ENCODE measurements at regions not wholly inside any gene's neighbourhood (a gene's known extent, or its start where the extent isn't known, plus 50 kb on each side); places are given as distances from the start of the nearest gene placed in this dataset.
"Not testable (repeated sequence)": the region's sequence is repeated elsewhere in the genome, so short reads cannot be mapped to it uniquely, and the experiment has no call there.

DNA sequence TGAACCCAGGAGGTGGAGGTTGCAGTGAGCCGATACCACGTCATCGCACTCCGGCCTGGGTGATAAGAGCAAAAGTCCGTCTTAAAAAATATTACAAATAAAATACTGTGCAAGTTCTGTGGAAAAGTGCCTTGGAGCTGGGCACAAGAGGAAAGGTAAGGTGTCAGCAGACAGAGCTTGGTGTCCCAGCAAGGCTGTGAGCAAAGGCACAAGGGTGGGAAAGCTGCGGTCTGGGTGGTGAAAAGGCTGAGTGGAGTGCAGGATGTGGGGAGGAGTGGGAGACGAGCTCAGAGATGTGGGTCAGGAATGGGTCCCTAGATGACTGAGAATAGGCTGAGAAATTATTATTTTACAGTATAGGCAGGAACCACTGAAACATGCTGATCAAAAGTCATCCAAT lies 150.6 kb downstream of the RHOU start:
- ATAC-seq (no peak), DNase-seq (no peak)
- Histone ChIP-seq H3K27ac (no peak overlapping the region), H3K27me3 (no peaks in the 10 kb centered on the region), H3K4me3 (no peak overlapping the region), H3K4me1 (no peaks in the 10 kb centered on the region), H3K36me3 (no peaks in the 10 kb centered on the region), H3K9me3 (no peaks in the 10 kb centered on the region)
- intact Hi-C loops (cut with DNase I; ENCODE audit: low total_unique reads) (no loop called here), in situ Hi-C loops (cut with MboI; ENCODE audit: low sequenced_read_pairs in 4 of 4) (no loop called here)
- TF ChIP-seq, protein P1, sequence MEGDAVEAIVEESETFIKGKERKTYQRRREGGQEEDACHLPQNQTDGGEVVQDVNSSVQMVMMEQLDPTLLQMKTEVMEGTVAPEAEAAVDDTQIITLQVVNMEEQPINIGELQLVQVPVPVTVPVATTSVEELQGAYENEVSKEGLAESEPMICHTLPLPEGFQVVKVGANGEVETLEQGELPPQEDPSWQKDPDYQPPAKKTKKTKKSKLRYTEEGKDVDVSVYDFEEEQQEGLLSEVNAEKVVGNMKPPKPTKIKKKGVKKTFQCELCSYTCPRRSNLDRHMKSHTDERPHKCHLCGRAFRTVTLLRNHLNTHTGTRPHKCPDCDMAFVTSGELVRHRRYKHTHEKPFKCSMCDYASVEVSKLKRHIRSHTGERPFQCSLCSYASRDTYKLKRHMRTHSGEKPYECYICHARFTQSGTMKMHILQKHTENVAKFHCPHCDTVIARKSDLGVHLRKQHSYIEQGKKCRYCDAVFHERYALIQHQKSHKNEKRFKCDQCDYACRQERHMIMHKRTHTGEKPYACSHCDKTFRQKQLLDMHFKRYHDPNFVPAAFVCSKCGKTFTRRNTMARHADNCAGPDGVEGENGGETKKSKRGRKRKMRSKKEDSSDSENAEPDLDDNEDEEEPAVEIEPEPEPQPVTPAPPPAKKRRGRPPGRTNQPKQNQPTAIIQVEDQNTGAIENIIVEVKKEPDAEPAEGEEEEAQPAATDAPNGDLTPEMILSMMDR (IDR thresholded peaks at IDR 0.05 in 4 of 5, conservative IDR thresholded peaks at IDR 0.05 in 1 of 5) = no peak
- no peak for TF ChIP-seq POLR2A (IDR thresholded peaks at IDR 0.05)

DNA sequence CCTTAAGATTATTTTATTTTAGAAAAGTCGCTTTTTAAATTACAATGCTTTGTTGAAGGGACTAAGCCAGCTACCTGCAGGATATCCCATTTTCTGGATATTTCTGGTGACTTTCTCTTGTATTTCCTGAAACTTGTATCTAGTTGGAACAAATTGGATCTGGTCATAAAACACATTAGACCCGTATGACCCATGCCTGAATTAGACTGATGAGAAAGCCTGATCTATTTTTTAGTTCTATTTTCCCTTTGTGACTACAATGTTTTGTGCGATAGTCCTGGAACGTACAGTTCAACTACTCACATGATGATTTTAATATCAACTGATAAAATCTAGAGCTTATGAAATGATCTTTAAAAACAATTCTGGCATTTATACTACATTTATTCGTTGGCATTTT lies 151.8 kb downstream of the RHOU start:
- no peak for ATAC-seq
- Histone ChIP-seq H3K4me3 (no peak overlapping the region), H3K36me3 (no peaks in the 10 kb centered on the region), H3K4me1 (no peaks in the 10 kb centered on the region), H3K9me3 (no peaks in the 10 kb centered on the region), H3K27me3 (no peaks in the 10 kb centered on the region), H3K27ac (no peak overlapping the region)
- DNase-seq = no peak
- TF ChIP-seq, protein P1 (IDR thresholded peaks at IDR 0.05 in 4 of 5, conservative IDR thresholded peaks at IDR 0.05 in 1 of 5) = no peak
- TF ChIP-seq POLR2A (IDR thresholded peaks at IDR 0.05) = no peak
- in situ Hi-C loops (cut with MboI; ENCODE audit: low sequenced_read_pairs in 4 of 4) (no loop called here), intact Hi-C loops (cut with DNase I; ENCODE audit: low total_unique reads) (no loop called here)

DNA sequence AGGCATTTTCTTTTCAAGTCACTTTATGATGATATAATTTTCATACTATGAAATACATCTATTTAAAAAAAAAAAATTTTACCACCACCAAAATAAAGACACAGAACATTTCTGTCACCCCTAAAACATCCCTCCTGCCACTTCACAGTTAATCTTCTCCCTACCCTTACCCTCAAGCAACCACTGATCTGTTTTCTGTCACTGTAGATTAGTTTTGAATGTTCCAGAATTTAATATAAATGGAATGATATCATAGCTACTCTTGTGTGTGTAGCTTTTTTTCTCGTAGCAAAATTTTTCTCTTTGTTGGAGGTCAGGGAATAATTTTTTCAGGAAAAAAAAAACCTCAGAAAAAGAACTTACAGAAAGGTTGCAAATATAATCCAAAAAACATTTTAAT lies 152.7 kb downstream of the RHOU start:
- Histone ChIP-seq H3K27ac (no peak overlapping the region), H3K4me1 (no peaks in the 10 kb centered on the region), H3K36me3 (no peaks in the 10 kb centered on the region), H3K9me3 (no peaks in the 10 kb centered on the region), H3K4me3 (no peak overlapping the region), H3K27me3 (no peaks in the 10 kb centered on the region)
- intact Hi-C loops (cut with DNase I; ENCODE audit: low total_unique reads) = no loop called here
- no peak for TF ChIP-seq POLR2A (IDR thresholded peaks at IDR 0.05)
- TF ChIP-seq, protein P1 (IDR thresholded peaks at IDR 0.05 in 4 of 5, conservative IDR thresholded peaks at IDR 0.05 in 1 of 5) = no peak
- no peak for ATAC-seq
- DNase-seq = no peak
- in situ Hi-C loops (cut with MboI; ENCODE audit: low sequenced_read_pairs in 4 of 4) = no loop called here

DNA sequence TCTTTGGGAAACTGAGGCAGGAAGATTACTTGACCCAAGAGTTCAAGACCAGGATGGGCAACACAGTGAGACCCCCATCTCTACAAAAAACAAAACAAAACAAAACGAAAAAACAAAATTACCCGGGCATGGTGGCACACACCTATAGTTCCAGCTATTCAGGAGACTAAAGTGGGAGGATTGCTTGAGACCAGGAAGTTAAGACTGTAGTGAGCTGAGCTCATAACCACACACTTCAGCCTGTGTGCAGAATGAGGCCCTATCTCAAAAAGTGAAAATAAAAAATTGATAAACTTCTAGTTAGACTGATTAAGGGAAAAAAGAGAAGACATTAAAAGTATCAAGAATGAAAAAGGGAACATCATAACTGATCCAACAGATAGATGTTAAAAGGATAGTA lies 154.0 kb downstream of the RHOU start:
- in situ Hi-C loops (cut with MboI; ENCODE audit: low sequenced_read_pairs in 4 of 4) (no loop called here), intact Hi-C loops (cut with DNase I; ENCODE audit: low total_unique reads) (no loop called here)
- Histone ChIP-seq H3K9me3 (no peaks in the 10 kb centered on the region), H3K4me3 (no peak overlapping the region), H3K27ac (no peak overlapping the region), H3K36me3 (no peaks in the 10 kb centered on the region), H3K27me3 (no peaks in the 10 kb centered on the region), H3K4me1 (no peaks in the 10 kb centered on the region)
- ATAC-seq (no peak), DNase-seq (no peak)
- no peak for TF ChIP-seq POLR2A (IDR thresholded peaks at IDR 0.05)
- TF ChIP-seq, protein P1 (IDR thresholded peaks at IDR 0.05 in 4 of 5, conservative IDR thresholded peaks at IDR 0.05 in 1 of 5) = no peak

DNA sequence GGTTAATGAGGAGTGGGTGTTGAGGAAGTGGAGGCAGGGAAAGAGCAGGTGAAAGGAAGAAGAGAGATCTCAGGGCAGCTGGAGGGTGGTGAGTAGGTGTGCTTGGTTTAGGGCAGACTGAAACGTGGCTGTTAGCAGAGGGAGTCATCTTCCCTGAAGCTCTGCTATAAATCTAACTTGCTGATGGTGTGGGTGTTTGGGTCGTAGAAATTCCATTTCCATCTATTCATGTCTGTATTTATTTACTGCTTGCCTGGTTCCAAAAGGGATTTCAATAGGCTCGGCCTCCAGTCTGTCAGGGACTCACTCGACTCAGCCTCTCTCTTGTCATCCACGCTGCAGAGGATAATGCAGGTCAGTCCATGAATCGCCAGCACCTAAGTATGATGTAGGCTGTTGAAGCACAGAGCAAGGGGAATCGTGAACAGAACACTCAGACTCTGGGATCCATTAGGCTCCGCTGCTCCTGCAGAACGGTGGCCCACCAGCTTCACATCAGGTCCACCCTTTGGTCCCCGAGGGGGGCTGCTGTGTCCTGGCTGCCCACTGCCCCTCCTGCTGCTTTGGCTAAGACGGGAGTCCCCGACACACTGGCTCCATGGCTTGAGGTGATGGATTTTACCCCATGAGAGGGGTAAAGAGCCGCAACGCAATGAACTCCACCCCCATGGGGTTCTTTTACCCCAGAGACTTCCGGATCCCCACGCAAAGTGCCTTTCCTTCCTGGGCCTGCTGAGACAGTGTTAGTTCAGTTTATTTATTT lies 156.2 kb downstream of the RHOU start:
- no peaks in the 10 kb centered on the region for H3K27me3 ChIP-seq
- no peaks in the 10 kb centered on the region for H3K4me1 ChIP-seq
- no peak for TF ChIP-seq POLR2A (IDR thresholded peaks at IDR 0.05)
- TF ChIP-seq, protein P1 (IDR thresholded peaks at IDR 0.05 in 4 of 5, conservative IDR thresholded peaks at IDR 0.05 in 1 of 5) = no peak
- intact Hi-C loops (cut with DNase I; ENCODE audit: low total_unique reads) = no loop called here
- no peaks in the 10 kb centered on the region for H3K9me3 ChIP-seq
- H3K4me3 ChIP-seq = no peak overlapping the region
- no peak for DNase-seq
- no peak for ATAC-seq
- no peaks in the 10 kb centered on the region for H3K36me3 ChIP-seq
- H3K27ac ChIP-seq = no peak overlapping the region
- in situ Hi-C loops (cut with MboI; ENCODE audit: low sequenced_read_pairs in 4 of 4) = no loop called here

DNA sequence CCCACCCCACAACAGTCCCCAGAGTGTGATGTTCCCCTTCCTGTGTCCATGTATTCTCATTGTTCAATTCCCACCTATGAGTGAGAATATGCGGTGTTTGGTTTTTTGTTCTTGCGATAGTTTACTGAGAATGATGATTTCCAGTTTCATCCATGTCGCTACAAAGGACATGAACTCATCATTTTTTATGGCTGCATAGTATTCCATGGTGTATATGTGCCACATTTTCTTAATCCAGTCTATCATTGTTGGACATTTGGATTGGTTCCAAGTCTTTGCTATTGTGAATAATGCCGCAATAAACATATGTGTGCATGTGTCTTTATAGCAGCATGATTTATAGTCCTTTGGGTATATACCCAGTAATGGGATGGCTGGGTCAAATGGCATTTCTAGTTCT lies 156.9 kb downstream of the RHOU start:
- H3K9me3 ChIP-seq; intact Hi-C loops (cut with DNase I; ENCODE audit: low total_unique reads); ATAC-seq: not testable (repeated sequence)

More for the DNA sequence above, 156.9 kb downstream of the RHOU start:
- H3K36me3 ChIP-seq; H3K4me1 ChIP-seq; in situ Hi-C loops (cut with MboI; ENCODE audit: low sequenced_read_pairs in 4 of 4); DNase-seq; H3K27me3 ChIP-seq; H3K4me3 ChIP-seq; H3K27ac ChIP-seq: not testable (repeated sequence)

Measured in gastrocnemius medialis (tissue), 4 donors.